A549 (cell line): ENCODE measurements at regions not wholly inside any gene's neighbourhood (a gene's known extent, or its start where the extent isn't known, plus 50 kb on each side); places are given as distances from the start of the nearest gene placed in this dataset.
"Not testable (repeated sequence)": the region's sequence is repeated elsewhere in the genome, so short reads cannot be mapped to it uniquely, and the experiment has no call there.

Experiments
- ATAC-seq, 2 experiments: fragments of 200-7000 bp in 1 of 2; fragments of >200 bp in 1 of 2; cut with Nextera tagmentation in 1 of 2; cut with Tn5 transposase in 1 of 2; 3 replicates each; pipeline versions ENCODE4 v1.8.0 to v1.9.1; 2018 to 2020; ENCODE audit warnings: mild to moderate bottlenecking in 1 of 2, moderate library complexity in 1 of 2
- CTCF ChIA-PET: fragments of 300-600 bp; sonication (Branson Sonifier 250); formaldehyde crosslinking; extraction: SDS; loops from one replicate; lab custom pipeline; 2021; ENCODE audit warnings: antibody characterized with exemption, inconsistent platforms; lab: Yijun Ruan, JAX
- POLR2A ChIA-PET: fragments of 350-600 bp; formaldehyde crosslinking; extraction: SDS; loops from one replicate; lab custom pipeline; 2021; ENCODE audit warnings: antibody characterized with exemption, inconsistent platforms; lab: Yijun Ruan, JAX
- DNase-seq, 2 experiments: peaks; one replicate each; pipeline versions ENCODE4 v3.0.0 to v3.0.0-alpha.2; 2011 to 2016; ENCODE audit warnings: low read depth in 1 of 2, low spot score in 1 of 2
- FAIRE-seq: peaks from 2 replicates; lab custom pipeline; 2011; peaks lifted over from hg19 to GRCh38; lab: Jason Lieb, UNC
- H3K27ac ChIP-seq, 2 experiments: fragments of >200 bp; sonication (Bioruptor Twin); formaldehyde crosslinking; 3 replicates each; pipeline ENCODE4 v1.5.1; 2016 to 2017
- H3K4me1 ChIP-seq: fragments of >200 bp; sonication (Bioruptor Twin); formaldehyde crosslinking; 3 replicates; pipeline ENCODE4 v1.6.1; 2016
- H3K4me2 ChIP-seq: fragments of >200 bp; sonication (Bioruptor Twin); formaldehyde crosslinking; 3 replicates; pipeline ENCODE4 v1.6.1; 2016
- H3K4me3 ChIP-seq: fragments of >200 bp; sonication (Bioruptor Twin); formaldehyde crosslinking; 3 replicates; pipeline ENCODE4 v1.5.1; 2016
- H3K9me3 ChIP-seq: fragments of >200 bp; sonication (Bioruptor Twin); formaldehyde crosslinking; 3 replicates; pipeline ENCODE4 v1.6.1; 2016
- BCL3 ChIP-seq: fragments of >200 bp; sonication (Bioruptor Twin); formaldehyde crosslinking; IDR thresholded peaks from 3 replicates; pipeline ENCODE4 v1.6.1; 2016
- CTCF ChIP-seq: fragments of >200 bp; sonication (Bioruptor Twin); formaldehyde crosslinking; IDR thresholded peaks from 3 replicates; pipeline ENCODE4 v1.5.1; 2016
- FOXS1 ChIP-seq: fragments of 250-450 bp; sonication (Bioruptor Pico); IDR thresholded peaks from 2 replicates; pipeline ENCODE4 v1.5.0; 2020; ENCODE audit warnings: mild to moderate bottlenecking, moderate library complexity
- HOXA7 ChIP-seq: fragments of 250-450 bp; sonication (Bioruptor Pico); IDR thresholded peaks from 2 replicates; pipeline ENCODE4 v1.5.0; 2020; ENCODE audit warnings: mild to moderate bottlenecking, moderate library complexity
- HOXB13 ChIP-seq: fragments of 250-450 bp; sonication (Bioruptor Pico); IDR thresholded peaks from 2 replicates; pipeline ENCODE4 v1.5.0; 2020; ENCODE audit warnings: low read depth, mild to moderate bottlenecking, moderate library complexity
- HOXB5 ChIP-seq: fragments of 250-450 bp; sonication (Bioruptor Pico); IDR thresholded peaks from 2 replicates; pipeline ENCODE4 v1.5.0; 2020; ENCODE audit warnings: mild to moderate bottlenecking, moderate library complexity
- JUNB ChIP-seq: fragments of >200 bp; sonication (Bioruptor Twin); formaldehyde crosslinking; IDR thresholded peaks from 2 replicates; pipeline ENCODE4 v1.6.1; 2016
- KDM5A ChIP-seq: fragments of 200-600 bp; sonication (generic); IDR thresholded peaks from 2 replicates; pipeline ENCODE4 v1.6.1; 2016; ENCODE audit warnings: antibody characterized with exemption, mild to moderate bottlenecking
- MAFK ChIP-seq: fragments of 450-650 bp; IDR thresholded peaks from 2 replicates; pipeline ENCODE4 v1.6.1; 2014; ENCODE audit not compliant: partially characterized antibody
- MAX ChIP-seq: IDR thresholded peaks from 2 replicates; pipeline ENCODE4 v1.6.1; 2012
- NFE2L2 ChIP-seq: fragments of 150-350 bp; conservative IDR thresholded peaks from 2 replicates; pipeline ENCODE4 v1.6.1; 2014; ENCODE audit warnings: low read length
- NPAS2 ChIP-seq: fragments of 250-450 bp; sonication (Bioruptor Pico); IDR thresholded peaks from 2 replicates; pipeline ENCODE4 v1.8.0; 2022; ENCODE audit warnings: mild to moderate bottlenecking, moderate library complexity, borderline replicate concordance
- PHF8 ChIP-seq: fragments of 200-600 bp; sonication (generic); IDR thresholded peaks from 2 replicates; pipeline ENCODE4 v1.6.1; 2016; ENCODE audit warnings: low read depth, mild to moderate bottlenecking, antibody characterized with exemption, moderate library complexity, borderline replicate concordance
- POLR2A ChIP-seq: IDR thresholded peaks from 2 replicates; pipeline ENCODE4 v1.6.1; 2012; ENCODE audit warnings: mild to moderate bottlenecking, low read length
- POLR2AphosphoS2 ChIP-seq: conservative IDR thresholded peaks from 2 replicates; pipeline ENCODE4 v1.6.1; 2012; ENCODE audit warnings: low read length, improper control_type of control experiment, inconsistent platforms
- RAD21 ChIP-seq, 2 experiments: fragments of >200 bp in 1 of 2; sonication (Bioruptor Twin) in 1 of 2; formaldehyde crosslinking in 1 of 2; IDR thresholded peaks in 1 of 2; conservative IDR thresholded peaks in 1 of 2; 2 replicates in 1 of 2; 3 replicates in 1 of 2; pipeline ENCODE4 v1.6.1; 2012 to 2018; ENCODE audit warnings: inconsistent platforms in 1 of 2
- REST ChIP-seq: fragments of 200-600 bp; sonication (generic); IDR thresholded peaks from 2 replicates; pipeline ENCODE4 v1.6.1; 2016; ENCODE audit warnings: antibody characterized with exemption, mild to moderate bottlenecking, moderate library complexity
- RNF2 ChIP-seq: fragments of 200-600 bp; sonication (generic); IDR thresholded peaks from 2 replicates; pipeline ENCODE4 v1.6.1; 2016; ENCODE audit warnings: low read depth, mild to moderate bottlenecking, antibody characterized with exemption, moderate library complexity, borderline replicate concordance
- SMC3 ChIP-seq: fragments of >200 bp; sonication (Bioruptor Twin); formaldehyde crosslinking; IDR thresholded peaks from 3 replicates; pipeline ENCODE4 v1.6.1; 2018; ENCODE audit warnings: inconsistent platforms
- SREBF2 ChIP-seq: fragments of 450-650 bp; IDR thresholded peaks from 2 replicates; pipeline ENCODE4 v1.6.1; 2014; ENCODE audit warnings: mild to moderate bottlenecking, moderate library complexity
- ZC3H11A ChIP-seq: fragments of 450-650 bp; IDR thresholded peaks from 2 replicates; pipeline ENCODE4 v1.6.1; 2014; ENCODE audit warnings: antibody characterized with exemption, mild to moderate bottlenecking
- ZFP36 ChIP-seq: fragments of 450-650 bp; IDR thresholded peaks from 2 replicates; pipeline ENCODE4 v1.6.1; 2014; ENCODE audit warnings: borderline replicate concordance; ENCODE audit not compliant: partially characterized antibody
- WGBS: methylation state at CpG from one replicate; pipeline ENCODE4 v1.1.6; 2017; ENCODE audit errors: missing lambda C conversion rate; 5-methylcytosine and 5-hydroxymethylcytosine counted together

GRCh38 chr5:92548346-92548745 is 1032.7 kb downstream of the NR2F1-AS1 start:
- ChIA-PET POLR2A (no interaction called here), CTCF (no interaction called here)
- no peak for ATAC-seq
- no peak overlapping the region for H3K27ac ChIP-seq
- peaks cover 18% of the 10 kb centered on the region for H3K4me1 ChIP-seq
- FAIRE-seq = no peak
- H3K4me3 ChIP-seq = no peak overlapping the region
- H3K4me2 ChIP-seq = no peak overlapping the region
- DNase-seq = no peak
- 88% methylated on average over 2 of the region's 2 CpGs for WGBS
- TF ChIP-seq MAX (no peak), ZFP36 (no peak), NPAS2 (CRISPR knock-in tag) (no peak)
- H3K9me3 ChIP-seq = no peaks in the 10 kb centered on the region

- Histone ChIP-seq H3K27ac (no peak overlapping the region), H3K4me2 (no peak overlapping the region), H3K4me1 (no peaks in the 10 kb centered on the region), H3K9me3 (no peaks in the 10 kb centered on the region), H3K4me3 (no peak overlapping the region)
- 80% methylated on average over 1 of the region's 1 CpG for WGBS
- no peak for TF ChIP-seq RAD21 (conservative IDR thresholded peaks at IDR 0.05 in 1 of 2, IDR thresholded peaks at IDR 0.05 in 1 of 2)
- TF ChIP-seq BCL3 = no peak
- TF ChIP-seq SMC3 = no peak
- no peak for TF ChIP-seq ZFP36
- TF ChIP-seq NFE2L2 = no peak
- TF ChIP-seq RNF2 = no peak
- TF ChIP-seq PHF8 = no peak
- no peak for TF ChIP-seq ZC3H11A
- ChIA-PET POLR2A (no interaction called here), CTCF (no interaction called here)
- no peak for DNase-seq
- FAIRE-seq = no peak
- no peak for ATAC-seq
Observed at GRCh38 chr5:92544596-92544995, 1036.4 kb downstream of the NR2F1-AS1 start.

- FAIRE-seq (no peak), DNase-seq (no peak), ATAC-seq (no peak)
- Histone ChIP-seq H3K9me3 (no peaks in the 10 kb centered on the region), H3K4me3 (no peak overlapping the region), H3K27ac (no peak overlapping the region), H3K4me1 (no peaks in the 10 kb centered on the region), H3K4me2 (no peak overlapping the region)
- POLR2A ChIA-PET = no interaction called here
- 93% methylated on average over 3 of the region's 3 CpGs for WGBS
- no peak for TF ChIP-seq MAFK
- TF ChIP-seq RNF2 = no peak
- TF ChIP-seq HOXA7 (CRISPR knock-in tag) = no peak
- no peak for TF ChIP-seq SREBF2
- TF ChIP-seq POLR2A = no peak
- CTCF ChIA-PET = no interaction called here
Observed at GRCh38 chr5:92544036-92544435, 1037.0 kb downstream of the NR2F1-AS1 start.

- TF ChIP-seq HOXB5 (no peak), SMC3 (no peak), NFE2L2 (no peak), CTCF (no peak), POLR2AphosphoS2 (no peak), HOXB13 (CRISPR knock-in tag) (no peak), FOXS1 (no peak), JUNB (no peak), REST (no peak), KDM5A (no peak)
- Histone ChIP-seq H3K9me3 (no peaks in the 10 kb centered on the region), H3K4me2 (no peak overlapping the region), H3K27ac (no peak overlapping the region), H3K4me1 (no peaks in the 10 kb centered on the region), H3K4me3 (no peak overlapping the region)
- no peak for ATAC-seq
- DNase-seq = no peak
- CTCF ChIA-PET = no interaction called here
- POLR2A ChIA-PET = no interaction called here
- no peak for FAIRE-seq
Observed at GRCh38 chr5:92543201-92543600, 1037.8 kb downstream of the NR2F1-AS1 start.

GRCh38 chr5:92542017-92542416 is 1039.0 kb downstream of the NR2F1-AS1 start:
- H3K4me3 ChIP-seq, H3K4me1 ChIP-seq, H3K9me3 ChIP-seq, CTCF ChIA-PET, H3K27ac ChIP-seq, ATAC-seq, H3K4me2 ChIP-seq, POLR2A ChIA-PET, DNase-seq, FAIRE-seq: not testable (repeated sequence)
- WGBS = 86% methylated on average over 1 of the region's 1 CpG
